Neural cell (in vitro differentiated cells): ENCODE measurements at regions not wholly inside any gene's neighbourhood (a gene's known extent, or its start where the extent isn't known, plus 50 kb on each side); places are given as distances from the start of the nearest gene placed in this dataset.

Experiments used
- H2AFZ ChIP-seq: fragments of 200-600, 300-800 bp; sonication (generic), shearing (Covaris generic); 2 replicates; pipeline ENCODE4 v1.6.0; 2014; ENCODE audit warnings: low read depth, mild to moderate bottlenecking, antibody characterized with exemption, low read length, moderate library complexity
- H3F3A ChIP-seq: fragments of 200-600 bp; shearing (Covaris generic); 2 replicates; pipeline ENCODE4 v1.6.1; 2016; ENCODE audit warnings: mild to moderate bottlenecking, moderate library complexity, mixed read lengths, antibody characterized with exemption, low read length; ENCODE audit not compliant: insufficient read depth, poor library complexity, severe bottlenecking
- H3K27ac ChIP-seq: fragments of 200-600, 300-800 bp; sonication (generic), shearing (Covaris generic); 2 replicates; pipeline ENCODE4 v1.5.1; 2014; ENCODE audit warnings: mild to moderate bottlenecking, low read length, moderate library complexity
- H3K27me3 ChIP-seq: fragments of 300-800, 200-600 bp; sonication (generic), shearing (Covaris generic); 2 replicates; pipeline ENCODE4 v1.6.0; 2014; ENCODE audit warnings: mild to moderate bottlenecking, low read depth, low read length, moderate library complexity; ENCODE audit not compliant: insufficient read depth
- H3K36me3 ChIP-seq: fragments of 300-800, 200-600 bp; sonication (generic), shearing (Covaris generic); 2 replicates; pipeline ENCODE4 v1.5.1; 2014; ENCODE audit warnings: mild to moderate bottlenecking, antibody characterized with exemption, low read length, moderate library complexity; ENCODE audit not compliant: insufficient read depth
- H3K4me2 ChIP-seq: fragments of 300-800, 200-600 bp; sonication (generic), shearing (Covaris generic); 2 replicates; pipeline ENCODE4 v1.6.0; 2014; ENCODE audit warnings: mild to moderate bottlenecking, low read length
- H3K4me3 ChIP-seq: fragments of 300-800, 200-600 bp; sonication (generic), shearing (Covaris generic); 2 replicates; pipeline ENCODE4 v1.5.1; 2014; ENCODE audit warnings: mild to moderate bottlenecking, low read length, moderate library complexity
- H3K79me2 ChIP-seq: fragments of 200-600 bp; shearing (Covaris generic); replicated peaks from 2 replicates; pipeline ENCODE4 v1.6.0; 2014; ENCODE audit warnings: mild to moderate bottlenecking, low read length, moderate library complexity; ENCODE audit not compliant: insufficient read depth
- H3K9ac ChIP-seq: fragments of 300-800, 200-600 bp; sonication (generic), shearing (Covaris generic); 2 replicates; pipeline ENCODE4 v1.6.1; 2016; ENCODE audit warnings: mild to moderate bottlenecking, low read length, mixed read lengths
- H3K9me2 ChIP-seq: fragments of 200-600 bp; shearing (Covaris generic); 2 replicates; pipeline ENCODE4 v1.6.1; 2016; ENCODE audit warnings: mild to moderate bottlenecking, low read length, mixed read lengths; ENCODE audit not compliant: insufficient read depth
- H3K9me3 ChIP-seq: fragments of 200-600, 300-800 bp; sonication (generic), shearing (Covaris generic); 2 replicates; pipeline ENCODE4 v1.6.1; 2016; ENCODE audit warnings: mild to moderate bottlenecking, mixed run types, low read length, moderate library complexity, mixed read lengths
- H4K20me1 ChIP-seq: fragments of 200-600 bp; shearing (Covaris generic); 2 replicates; pipeline ENCODE4 v1.6.1; 2016; ENCODE audit warnings: mild to moderate bottlenecking, mixed run types; ENCODE audit not compliant: insufficient read depth
- EP300 ChIP-seq: fragments of 450-650 bp; conservative IDR thresholded peaks from 2 replicates; pipeline ENCODE4 v1.6.1; 2014; ENCODE audit warnings: antibody characterized with exemption, mild to moderate bottlenecking, moderate library complexity; ENCODE audit not compliant: poor library complexity, severe bottlenecking
- EZH2 ChIP-seq: fragments of 200-600, 300-800 bp; shearing (Covaris generic), sonication (generic); IDR thresholded peaks from 2 replicates; pipeline ENCODE4 v1.6.1; 2014; ENCODE audit warnings: antibody characterized with exemption, low read length, borderline replicate concordance, mild to moderate bottlenecking; ENCODE audit not compliant: insufficient read depth, poor library complexity, severe bottlenecking
- MXI1 ChIP-seq: fragments of 450-650 bp; conservative IDR thresholded peaks from 2 replicates; pipeline ENCODE4 v1.6.1; 2014; ENCODE audit warnings: antibody characterized with exemption, mild to moderate bottlenecking; ENCODE audit not compliant: poor library complexity, severe bottlenecking
- POLR2AphosphoS5 ChIP-seq: IDR thresholded peaks from 2 replicates; pipeline ENCODE4 v1.6.1; 2012
- RAD21 ChIP-seq: fragments of 450-650 bp; conservative IDR thresholded peaks from 2 replicates; pipeline ENCODE4 v1.6.1; 2014; ENCODE audit warnings: antibody characterized with exemption, mild to moderate bottlenecking, moderate library complexity
- SMC3 ChIP-seq: fragments of 450-650 bp; conservative IDR thresholded peaks from 2 replicates; pipeline ENCODE4 v1.6.1; 2014; ENCODE audit warnings: antibody characterized with exemption, mild to moderate bottlenecking, moderate library complexity; ENCODE audit not compliant: poor library complexity
- TAF1 ChIP-seq: IDR thresholded peaks from 2 replicates; pipeline ENCODE4 v1.6.1; 2012; ENCODE audit warnings: low read depth
- TF ChIP-seq, protein P1 (sequence below): fragments of 450-650 bp; IDR thresholded peaks from 2 replicates; pipeline ENCODE4 v1.5.1; 2014; ENCODE audit warnings: antibody characterized with exemption, mild to moderate bottlenecking, moderate library complexity; ENCODE audit not compliant: poor library complexity, severe bottlenecking
- TF ChIP-seq, protein P2 (sequence below): IDR thresholded peaks from 2 replicates; pipeline ENCODE4 v1.6.1; 2012; ENCODE audit warnings: borderline replicate concordance

DNA sequence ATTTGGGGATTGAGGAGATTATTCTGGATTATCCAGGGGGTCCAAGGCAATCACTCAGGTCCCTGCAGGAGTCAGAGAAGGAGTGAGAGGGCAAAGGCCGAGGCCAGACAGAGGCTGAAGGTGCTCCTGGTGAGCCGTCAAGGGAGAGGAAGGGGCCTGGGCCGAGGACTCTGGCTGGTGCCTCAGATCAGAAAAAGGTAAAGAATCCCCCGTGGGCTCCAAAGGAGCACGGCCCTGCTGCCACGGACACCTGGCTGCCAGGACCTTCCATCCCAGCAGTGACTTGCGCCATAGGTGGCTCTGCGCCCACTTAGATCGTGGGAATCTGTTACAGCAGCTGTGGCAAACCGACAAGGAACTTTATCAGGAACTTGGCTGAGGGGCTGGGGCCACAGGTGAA, 374.8 kb upstream of the MYT1L start:
- Histone ChIP-seq H3K9me3 (no peaks in the 10 kb centered on the region), H3K4me3 (no peak overlapping the region), H3K27ac (peak overlapping the region; percentile 91), H3K9me2 (no peaks in the 10 kb centered on the region), H3K36me3 (no peaks in the 10 kb centered on the region), H3K9ac (peak overlapping the region; percentile 70), H3K27me3 (no peaks in the 10 kb centered on the region), H2AFZ (no peak overlapping the region), H4K20me1 (no peaks in the 10 kb centered on the region), H3K4me2 (no peak overlapping the region), H3F3A (no peaks in the 10 kb centered on the region), H3K79me2 (no peaks in the 10 kb centered on the region)
- TF ChIP-seq RAD21, result no peak
- TF ChIP-seq EZH2, result no peak
- no peak for TF ChIP-seq EP300
- no peak for TF ChIP-seq TAF1
- TF ChIP-seq, protein P1, sequence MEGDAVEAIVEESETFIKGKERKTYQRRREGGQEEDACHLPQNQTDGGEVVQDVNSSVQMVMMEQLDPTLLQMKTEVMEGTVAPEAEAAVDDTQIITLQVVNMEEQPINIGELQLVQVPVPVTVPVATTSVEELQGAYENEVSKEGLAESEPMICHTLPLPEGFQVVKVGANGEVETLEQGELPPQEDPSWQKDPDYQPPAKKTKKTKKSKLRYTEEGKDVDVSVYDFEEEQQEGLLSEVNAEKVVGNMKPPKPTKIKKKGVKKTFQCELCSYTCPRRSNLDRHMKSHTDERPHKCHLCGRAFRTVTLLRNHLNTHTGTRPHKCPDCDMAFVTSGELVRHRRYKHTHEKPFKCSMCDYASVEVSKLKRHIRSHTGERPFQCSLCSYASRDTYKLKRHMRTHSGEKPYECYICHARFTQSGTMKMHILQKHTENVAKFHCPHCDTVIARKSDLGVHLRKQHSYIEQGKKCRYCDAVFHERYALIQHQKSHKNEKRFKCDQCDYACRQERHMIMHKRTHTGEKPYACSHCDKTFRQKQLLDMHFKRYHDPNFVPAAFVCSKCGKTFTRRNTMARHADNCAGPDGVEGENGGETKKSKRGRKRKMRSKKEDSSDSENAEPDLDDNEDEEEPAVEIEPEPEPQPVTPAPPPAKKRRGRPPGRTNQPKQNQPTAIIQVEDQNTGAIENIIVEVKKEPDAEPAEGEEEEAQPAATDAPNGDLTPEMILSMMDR, result no peak
- no peak for TF ChIP-seq SMC3

DNA sequence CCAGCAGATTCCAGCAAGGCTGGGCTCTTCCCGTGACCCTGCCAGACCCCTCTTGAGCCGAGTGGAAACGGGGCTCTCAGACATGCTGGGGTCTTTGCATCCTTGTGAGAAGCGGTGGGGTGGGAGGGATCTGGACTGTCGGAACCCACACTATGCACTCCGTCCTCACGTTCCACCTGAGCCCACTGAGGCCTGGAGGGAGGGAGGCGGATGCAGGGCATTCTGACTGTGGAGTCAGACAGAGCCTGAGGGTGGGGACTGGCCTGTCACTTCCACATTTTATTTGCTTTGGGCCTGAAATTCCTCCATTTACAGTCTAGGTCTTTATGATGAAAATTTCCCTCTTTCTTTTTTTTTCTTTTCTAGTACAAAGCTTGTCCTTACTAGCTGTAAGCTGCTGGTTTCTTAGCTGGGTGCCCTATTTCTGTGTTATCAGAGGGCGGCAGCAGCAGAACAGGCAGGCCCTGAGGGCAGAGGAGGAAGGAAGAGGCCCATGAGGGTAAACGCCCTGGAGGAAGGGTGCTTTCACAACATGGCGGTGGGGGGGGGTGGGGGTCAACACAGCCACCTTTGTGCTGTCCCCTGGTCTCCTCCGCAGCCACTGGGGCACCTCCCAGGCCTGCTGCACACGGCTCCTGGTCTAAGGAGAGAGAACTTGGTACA, 373.5 kb upstream of the MYT1L start:
- Histone ChIP-seq H4K20me1 (no peaks in the 10 kb centered on the region), H3K4me3 (no peak overlapping the region), H3K36me3 (no peaks in the 10 kb centered on the region), H3K79me2 (no peaks in the 10 kb centered on the region), H3K27me3 (no peaks in the 10 kb centered on the region), H3K9ac (no peak overlapping the region), H3K4me2 (no peak overlapping the region), H3F3A (no peaks in the 10 kb centered on the region), H3K9me2 (no peaks in the 10 kb centered on the region), H2AFZ (no peak overlapping the region), H3K9me3 (no peaks in the 10 kb centered on the region), H3K27ac (no peak overlapping the region)
- TF ChIP-seq TAF1 (no peak), MXI1 (no peak)

DNA sequence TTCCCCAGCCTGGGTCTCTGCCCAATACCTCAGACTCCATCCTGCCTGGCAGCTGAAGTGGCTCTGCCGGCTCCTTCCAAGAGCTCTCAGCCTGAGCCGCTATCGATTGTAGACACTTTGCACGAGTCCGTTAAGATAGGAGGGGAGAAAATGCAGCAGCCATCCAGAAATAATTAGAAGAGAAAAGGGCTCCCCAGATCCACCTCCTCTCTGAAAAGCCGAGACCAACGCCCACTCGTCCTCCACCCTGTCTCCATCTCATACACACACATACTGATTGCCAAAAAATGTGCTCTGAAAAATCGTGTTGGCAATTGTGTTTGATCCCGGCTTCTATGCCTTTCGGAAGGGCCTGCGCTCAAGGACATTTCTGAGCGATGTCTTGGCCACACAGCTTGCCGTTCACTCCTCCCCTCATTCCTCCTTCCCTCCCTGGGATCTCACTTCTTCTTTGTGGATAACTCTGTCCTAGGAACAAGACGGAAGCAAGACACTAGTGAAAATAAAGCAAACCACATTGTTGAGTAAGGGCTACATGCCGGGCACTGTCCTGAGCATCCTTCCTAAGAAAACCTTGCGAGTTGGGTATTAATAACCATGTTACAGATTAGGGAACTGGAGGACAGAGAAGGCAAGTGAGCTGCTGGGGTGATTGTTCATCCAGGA, 372.8 kb upstream of the MYT1L start:
- no peak overlapping the region for H3K4me2 ChIP-seq

More for the DNA sequence above, 372.8 kb upstream of the MYT1L start:
- no peaks in the 10 kb centered on the region for H4K20me1 ChIP-seq
- H3K27me3 ChIP-seq, result no peaks in the 10 kb centered on the region
- no peaks in the 10 kb centered on the region for H3F3A ChIP-seq
- no peak overlapping the region for H3K4me3 ChIP-seq
- H3K79me2 ChIP-seq, result no peaks in the 10 kb centered on the region
- H2AFZ ChIP-seq, result no peak overlapping the region
- H3K27ac ChIP-seq, result no peak overlapping the region
- no peaks in the 10 kb centered on the region for H3K36me3 ChIP-seq
- TF ChIP-seq POLR2AphosphoS5, result no peak
- no peak for TF ChIP-seq MXI1
- TF ChIP-seq RAD21, result no peak
- TF ChIP-seq EP300, result no peak
- TF ChIP-seq EZH2, result no peak
- no peak for TF ChIP-seq SMC3
- TF ChIP-seq, protein P2, sequence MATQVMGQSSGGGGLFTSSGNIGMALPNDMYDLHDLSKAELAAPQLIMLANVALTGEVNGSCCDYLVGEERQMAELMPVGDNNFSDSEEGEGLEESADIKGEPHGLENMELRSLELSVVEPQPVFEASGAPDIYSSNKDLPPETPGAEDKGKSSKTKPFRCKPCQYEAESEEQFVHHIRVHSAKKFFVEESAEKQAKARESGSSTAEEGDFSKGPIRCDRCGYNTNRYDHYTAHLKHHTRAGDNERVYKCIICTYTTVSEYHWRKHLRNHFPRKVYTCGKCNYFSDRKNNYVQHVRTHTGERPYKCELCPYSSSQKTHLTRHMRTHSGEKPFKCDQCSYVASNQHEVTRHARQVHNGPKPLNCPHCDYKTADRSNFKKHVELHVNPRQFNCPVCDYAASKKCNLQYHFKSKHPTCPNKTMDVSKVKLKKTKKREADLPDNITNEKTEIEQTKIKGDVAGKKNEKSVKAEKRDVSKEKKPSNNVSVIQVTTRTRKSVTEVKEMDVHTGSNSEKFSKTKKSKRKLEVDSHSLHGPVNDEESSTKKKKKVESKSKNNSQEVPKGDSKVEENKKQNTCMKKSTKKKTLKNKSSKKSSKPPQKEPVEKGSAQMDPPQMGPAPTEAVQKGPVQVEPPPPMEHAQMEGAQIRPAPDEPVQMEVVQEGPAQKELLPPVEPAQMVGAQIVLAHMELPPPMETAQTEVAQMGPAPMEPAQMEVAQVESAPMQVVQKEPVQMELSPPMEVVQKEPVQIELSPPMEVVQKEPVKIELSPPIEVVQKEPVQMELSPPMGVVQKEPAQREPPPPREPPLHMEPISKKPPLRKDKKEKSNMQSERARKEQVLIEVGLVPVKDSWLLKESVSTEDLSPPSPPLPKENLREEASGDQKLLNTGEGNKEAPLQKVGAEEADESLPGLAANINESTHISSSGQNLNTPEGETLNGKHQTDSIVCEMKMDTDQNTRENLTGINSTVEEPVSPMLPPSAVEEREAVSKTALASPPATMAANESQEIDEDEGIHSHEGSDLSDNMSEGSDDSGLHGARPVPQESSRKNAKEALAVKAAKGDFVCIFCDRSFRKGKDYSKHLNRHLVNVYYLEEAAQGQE, result no peak
- TF ChIP-seq, protein P1, result no peak
- TF ChIP-seq TAF1, result no peak
- no peaks in the 10 kb centered on the region for H3K9me3 ChIP-seq
- no peaks in the 10 kb centered on the region for H3K9me2 ChIP-seq
- no peak overlapping the region for H3K9ac ChIP-seq
